Osteoblast (primary cell): ENCODE measurements at regions not wholly inside any gene's neighbourhood (a gene's known extent, or its start where the extent isn't known, plus 50 kb on each side); places are given as distances from the start of the nearest gene placed in this dataset.

Experiments used
- DNase-seq: peaks from one replicate; pipeline ENCODE4 v3.0.0; 2011; ENCODE audit warnings: low spot score, mixed read lengths; ENCODE audit not compliant: insufficient read length; ENCODE audit errors: missing footprints
- H2AFZ ChIP-seq: 2 replicates; pipeline ENCODE4 v1.6.0; 2011; ENCODE audit warnings: mild to moderate bottlenecking, low read length
- H3K27ac ChIP-seq: 2 replicates; pipeline ENCODE4 v1.5.1; 2011; ENCODE audit warnings: mild to moderate bottlenecking, low read depth, low read length, moderate library complexity
- H3K27me3 ChIP-seq: 2 replicates; pipeline ENCODE4 v1.6.0; 2012; ENCODE audit warnings: mild to moderate bottlenecking, control low read depth, inconsistent platforms, low read length, moderate library complexity; ENCODE audit not compliant: insufficient read depth
- H3K36me3 ChIP-seq: 2 replicates; pipeline ENCODE4 v1.5.1; 2011; ENCODE audit warnings: mild to moderate bottlenecking, low read length, control low read depth, moderate library complexity; ENCODE audit not compliant: insufficient read depth
- H3K4me1 ChIP-seq: 2 replicates; pipeline ENCODE4 v1.5.1; 2011; ENCODE audit warnings: mild to moderate bottlenecking, low read length, control low read depth, moderate library complexity; ENCODE audit not compliant: insufficient read depth
- H3K4me2 ChIP-seq: 2 replicates; pipeline ENCODE4 v1.6.0; 2011; ENCODE audit warnings: mild to moderate bottlenecking, low read length; ENCODE audit not compliant: insufficient read depth
- H3K4me3 ChIP-seq: fragments of 200-600 bp; sonication (generic); 3 replicates; pipeline ENCODE4 v1.5.1; 2012; ENCODE audit warnings: mild to moderate bottlenecking, low read length, inconsistent platforms; ENCODE audit not compliant: insufficient read depth
- H3K79me2 ChIP-seq: 2 replicates; pipeline ENCODE4 v1.6.0; 2012; ENCODE audit warnings: mild to moderate bottlenecking, low read length, control low read depth, inconsistent platforms; ENCODE audit not compliant: insufficient read depth
- H3K9me3 ChIP-seq: 2 replicates; pipeline ENCODE4 v1.5.1; 2011; ENCODE audit warnings: low read depth, low read length, control low read depth
- H4K20me1 ChIP-seq: 2 replicates; pipeline ENCODE4 v1.6.0; 2012; ENCODE audit warnings: mild to moderate bottlenecking, low read length, control low read depth; ENCODE audit not compliant: insufficient read depth
- CTCF ChIP-seq: IDR thresholded peaks from 2 replicates; pipeline ENCODE4 v1.5.1; 2011; ENCODE audit warnings: mild to moderate bottlenecking, low read depth, low read length, moderate library complexity; ENCODE audit errors: extremely low read depth

DNA sequence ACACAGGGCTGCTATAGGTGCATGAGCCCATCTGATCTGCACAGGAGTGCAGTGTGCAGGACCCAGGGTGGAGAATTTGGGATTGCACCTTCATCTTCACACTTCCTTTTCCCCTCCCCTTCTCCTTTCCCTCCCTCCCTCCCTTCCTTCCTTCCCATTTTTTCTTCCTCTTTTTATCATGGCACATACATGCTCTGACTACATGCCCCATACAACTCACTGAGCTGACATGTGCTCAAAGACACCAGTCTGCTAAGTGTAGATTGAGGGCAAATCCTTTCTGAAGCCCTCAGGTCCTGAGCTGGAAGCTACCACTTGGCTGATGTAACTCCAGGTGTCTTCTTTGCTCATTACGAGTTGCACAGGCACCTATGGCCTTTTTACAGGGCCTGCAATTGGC, 365.3 kb upstream of the ZNF32 start:
- Histone ChIP-seq H3K36me3 (no peaks in the 10 kb centered on the region), H3K79me2 (no peaks in the 10 kb centered on the region), H3K4me1 (peaks cover 34% of the 10 kb centered on the region), H3K27me3 (no peaks in the 10 kb centered on the region), H3K4me3 (no peak overlapping the region), H3K9me3 (no peaks in the 10 kb centered on the region), H3K4me2 (no peak overlapping the region), H2AFZ (no peak overlapping the region), H4K20me1 (no peaks in the 10 kb centered on the region), H3K27ac (no peak overlapping the region)
- no peak for DNase-seq
- no peak for TF ChIP-seq CTCF

DNA sequence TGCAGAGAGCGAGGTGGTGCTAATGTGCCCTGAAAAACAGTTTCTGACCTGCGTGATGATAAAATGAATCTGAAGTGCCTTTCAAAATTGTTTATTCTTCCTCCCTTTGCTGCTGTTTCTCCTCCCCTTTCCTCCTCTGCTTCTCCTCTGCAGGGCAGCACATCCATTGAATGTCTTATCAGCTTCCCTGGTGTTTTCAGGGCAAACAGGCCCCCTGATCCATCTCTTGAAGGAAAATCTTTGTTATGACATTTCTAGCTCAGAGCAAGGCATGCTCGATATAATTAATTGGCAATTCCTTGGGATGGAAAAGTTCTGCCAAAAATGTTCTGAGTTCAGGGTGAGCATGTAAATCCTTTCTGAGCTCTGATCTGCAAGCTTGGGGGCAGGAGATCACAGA, 364.2 kb upstream of the ZNF32 start:
- H3K4me1 ChIP-seq: peaks cover 39% of the 10 kb centered on the region
- H3K4me2 ChIP-seq: no peak overlapping the region
- no peak overlapping the region for H3K4me3 ChIP-seq

GRCh38 chr10:44011603-44011981, 362.9 kb upstream of the ZNF32 start:
- no peak for DNase-seq
- no peaks in the 10 kb centered on the region for H3K36me3 ChIP-seq
- no peak for TF ChIP-seq CTCF
- H3K79me2 ChIP-seq: no peaks in the 10 kb centered on the region
- H3K4me2 ChIP-seq: no peak overlapping the region
- H2AFZ ChIP-seq: no peak overlapping the region
- no peaks in the 10 kb centered on the region for H3K27me3 ChIP-seq
- peaks cover 28% of the 10 kb centered on the region for H3K4me1 ChIP-seq
- no peaks in the 10 kb centered on the region for H4K20me1 ChIP-seq
- no peak overlapping the region for H3K4me3 ChIP-seq
- H3K27ac ChIP-seq: no peak overlapping the region
- no peaks in the 10 kb centered on the region for H3K9me3 ChIP-seq

More for the DNA sequence above, 364.2 kb upstream of the ZNF32 start:
- Histone ChIP-seq H3K27ac (no peak overlapping the region), H3K36me3 (no peaks in the 10 kb centered on the region), H4K20me1 (no peaks in the 10 kb centered on the region), H2AFZ (no peak overlapping the region), H3K27me3 (no peaks in the 10 kb centered on the region), H3K79me2 (no peaks in the 10 kb centered on the region), H3K9me3 (no peaks in the 10 kb centered on the region)
- peak; percentile 52 for DNase-seq
- no peak for TF ChIP-seq CTCF

DNA sequence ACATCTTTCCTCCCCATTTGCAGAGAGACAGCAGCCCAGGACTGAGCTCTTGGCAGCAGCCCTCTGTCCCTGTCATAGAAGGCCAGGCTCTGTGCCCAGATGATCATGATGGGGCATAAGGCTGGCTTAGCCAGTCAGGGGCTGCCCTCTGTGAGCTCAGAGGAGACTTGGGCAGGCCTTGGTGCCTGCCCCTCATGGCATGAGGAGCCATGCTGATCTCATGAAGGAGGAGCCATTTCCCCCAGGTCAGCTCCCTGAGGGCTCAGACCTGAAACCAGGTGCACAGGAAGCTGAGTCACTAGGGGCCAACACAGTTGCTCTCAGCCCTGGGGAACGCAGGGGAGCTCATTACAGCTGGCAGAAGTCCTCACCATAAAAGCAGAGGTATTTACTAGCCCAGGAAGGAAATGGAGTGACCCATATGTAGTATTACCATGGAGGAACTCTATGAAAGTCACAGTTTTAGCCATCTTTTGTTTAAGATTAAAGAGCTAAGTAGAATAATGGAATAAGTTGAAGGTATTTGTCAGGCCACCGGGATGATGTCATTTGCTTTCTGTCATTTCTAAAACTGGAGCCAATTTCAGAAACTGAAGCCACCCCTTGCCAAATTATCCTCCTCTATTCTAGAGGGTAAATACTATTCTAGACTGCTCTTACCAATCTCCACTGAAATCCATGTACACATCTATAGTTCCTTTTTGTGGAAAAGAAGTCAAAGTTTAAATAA, 362.4 kb upstream of the ZNF32 start:
- H3K9me3 ChIP-seq: no peaks in the 10 kb centered on the region
- no peak for DNase-seq
- H4K20me1 ChIP-seq: no peaks in the 10 kb centered on the region
- no peak for TF ChIP-seq CTCF
- H3K4me3 ChIP-seq: no peak overlapping the region
- peak overlapping the region; percentile 37 for H2AFZ ChIP-seq
- H3K27me3 ChIP-seq: no peaks in the 10 kb centered on the region
- no peak overlapping the region for H3K4me2 ChIP-seq
- H3K79me2 ChIP-seq: no peaks in the 10 kb centered on the region
- no peaks in the 10 kb centered on the region for H3K36me3 ChIP-seq
- peaks cover 27% of the 10 kb centered on the region for H3K4me1 ChIP-seq
- H3K27ac ChIP-seq: no peak overlapping the region
